OCI-LY7 (cell line): ENCODE measurements at regions not wholly inside any gene's neighbourhood (a gene's known extent, or its start where the extent isn't known, plus 50 kb on each side); places are given as distances from the start of the nearest gene placed in this dataset.

Experiments used
- BruUV-seq: library from RNA; stranded (reverse); fragments of 400-500 nt; replicated peaks from 2 replicates; lab custom pipeline; 2021; lab: Mats Ljungman, UMichigan
- CTCF ChIA-PET: fragments of 300-600 bp; sonication (Branson Sonifier 250); formaldehyde crosslinking; loops from one replicate; lab custom pipeline; 2022; ENCODE audit warnings: antibody characterized with exemption; ENCODE audit not compliant: unreplicated experiment; lab: Charles Lee
- POLR2A ChIA-PET: fragments of 300-600 bp; sonication (Branson Sonifier 250); formaldehyde crosslinking; loops from one replicate; lab custom pipeline; 2022; ENCODE audit warnings: antibody characterized with exemption; lab: Charles Lee
- DNase-seq: peaks from one replicate; pipeline ENCODE4 v3.0.0-alpha.2; 2015; ENCODE audit warnings: low spot score
- H2AFZ ChIP-seq: fragments of 200-600 bp; sonication (generic), shearing (Covaris generic); 2 replicates; pipeline ENCODE4 v1.6.1; 2014; ENCODE audit warnings: mild to moderate bottlenecking, antibody characterized with exemption, low read length, moderate library complexity
- H3K27ac ChIP-seq: fragments of 200-600 bp; sonication (generic); 2 replicates; pipeline ENCODE4 v1.5.1; 2014; ENCODE audit warnings: mixed run types, low read depth, mild to moderate bottlenecking, moderate library complexity, low read length, inconsistent platforms; ENCODE audit not compliant: poor library complexity, severe bottlenecking
- H3K36me3 ChIP-seq: fragments of 200-600 bp; sonication (generic); 2 replicates; pipeline ENCODE4 v1.6.1; 2014; ENCODE audit warnings: mild to moderate bottlenecking, antibody characterized with exemption, low read length, moderate library complexity, mixed read lengths; ENCODE audit not compliant: insufficient read depth
- H3K4me1 ChIP-seq: fragments of 200-600 bp; sonication (generic); 2 replicates; pipeline ENCODE4 v1.5.1; 2014; ENCODE audit warnings: mild to moderate bottlenecking, low read length; ENCODE audit not compliant: insufficient read depth, poor library complexity, severe bottlenecking
- H3K4me2 ChIP-seq: fragments of 200-600 bp; sonication (generic); 2 replicates; pipeline ENCODE4 v1.6.1; 2014; ENCODE audit warnings: mild to moderate bottlenecking, low read length
- H3K4me3 ChIP-seq: fragments of 200-600 bp; sonication (generic); 2 replicates; pipeline ENCODE4 v1.5.1; 2014; ENCODE audit warnings: mild to moderate bottlenecking, low read depth, low read length; ENCODE audit not compliant: poor library complexity, severe bottlenecking
- H3K79me2 ChIP-seq: fragments of 200-600 bp; sonication (generic); 2 replicates; pipeline ENCODE4 v1.6.1; 2016; ENCODE audit warnings: low read depth, mild to moderate bottlenecking, low read length, moderate library complexity, mixed read lengths; ENCODE audit not compliant: insufficient read depth
- H3K9me2 ChIP-seq: fragments of 200-600 bp; sonication (generic); 2 replicates; pipeline ENCODE4 v1.6.1; 2016; ENCODE audit warnings: mild to moderate bottlenecking, low read length, mixed read lengths; ENCODE audit not compliant: insufficient read depth
- H3K9me3 ChIP-seq: fragments of 200-600 bp; sonication (generic); 2 replicates; pipeline ENCODE4 v1.6.1; 2014; ENCODE audit warnings: mild to moderate bottlenecking, mixed run types, low read length, mixed read lengths
- H4K20me1 ChIP-seq: fragments of 200-600 bp; sonication (generic); 2 replicates; pipeline ENCODE4 v1.6.1; 2014; ENCODE audit warnings: mild to moderate bottlenecking, antibody characterized with exemption, low read length, moderate library complexity, mixed read lengths; ENCODE audit not compliant: insufficient read depth
- EZH2phosphoT487 ChIP-seq: fragments of 200-600 bp; sonication (generic); IDR thresholded peaks from 2 replicates; pipeline ENCODE4 v1.6.1; 2018; ENCODE audit warnings: low read depth, borderline replicate concordance, mild to moderate bottlenecking, mixed run types, antibody characterized with exemption, low read length, moderate library complexity, mixed read lengths
- intact Hi-C: fragments of 100-400 bp; cut with micrococcal nuclease; formaldehyde crosslinking; loops from one replicate; pipeline ENCODE4 v1.10.0; 2022; ENCODE audit not compliant: unreplicated experiment
- TF ChIP-seq, protein P1 (sequence below): fragments of 200-600 bp; sonication (generic); conservative IDR thresholded peaks from 2 replicates; pipeline ENCODE4 v1.5.1; 2014; ENCODE audit warnings: mild to moderate bottlenecking, antibody characterized with exemption, low read length, moderate library complexity, mixed read lengths

DNA sequence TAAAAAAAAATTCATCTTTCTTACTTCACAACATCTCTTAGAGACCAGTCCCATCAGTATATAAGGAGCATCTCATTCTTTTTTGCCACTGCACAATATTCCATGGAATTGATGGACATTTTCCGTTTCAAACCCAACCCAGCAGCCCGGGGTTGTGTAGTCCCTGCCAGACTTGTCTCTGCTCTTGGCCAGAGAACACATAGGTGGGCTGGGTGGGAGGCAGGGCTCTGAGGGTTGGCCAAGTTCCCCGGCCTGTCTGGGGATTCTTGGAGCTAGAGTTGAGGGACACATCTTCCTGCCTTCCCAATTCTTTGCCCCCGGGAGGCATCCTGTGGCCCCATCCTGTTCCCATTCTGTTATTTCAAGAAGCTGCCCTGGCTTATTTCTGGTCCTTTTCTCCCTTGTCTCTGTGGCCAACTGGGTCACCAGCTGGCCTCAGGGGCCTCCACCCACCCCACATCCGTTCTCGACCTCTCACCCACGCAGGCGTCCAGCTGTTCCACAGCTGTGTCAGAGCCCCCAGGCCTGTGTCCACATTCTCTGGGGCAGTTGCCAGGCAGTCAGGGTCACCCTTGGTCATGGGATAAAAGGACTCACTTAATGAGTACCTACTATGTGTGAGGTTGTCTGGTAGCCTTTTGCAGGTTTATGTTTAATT, 52.0 kb upstream of the CCDC63 start:
- Histone ChIP-seq H2AFZ (no peak overlapping the region), H3K36me3 (no peaks in the 10 kb centered on the region), H3K4me1 (peaks cover 3% of the 10 kb centered on the region), H3K4me3 (no peak overlapping the region), H3K79me2 (no peaks in the 10 kb centered on the region), H4K20me1 (no peaks in the 10 kb centered on the region), H3K9me3 (no peaks in the 10 kb centered on the region), H3K4me2 (no peak overlapping the region), H3K27ac (no peak overlapping the region), H3K9me2 (no peaks in the 10 kb centered on the region)
- ChIA-PET POLR2A (no interaction called here), CTCF (no interaction called here)
- TF ChIP-seq, protein P1, sequence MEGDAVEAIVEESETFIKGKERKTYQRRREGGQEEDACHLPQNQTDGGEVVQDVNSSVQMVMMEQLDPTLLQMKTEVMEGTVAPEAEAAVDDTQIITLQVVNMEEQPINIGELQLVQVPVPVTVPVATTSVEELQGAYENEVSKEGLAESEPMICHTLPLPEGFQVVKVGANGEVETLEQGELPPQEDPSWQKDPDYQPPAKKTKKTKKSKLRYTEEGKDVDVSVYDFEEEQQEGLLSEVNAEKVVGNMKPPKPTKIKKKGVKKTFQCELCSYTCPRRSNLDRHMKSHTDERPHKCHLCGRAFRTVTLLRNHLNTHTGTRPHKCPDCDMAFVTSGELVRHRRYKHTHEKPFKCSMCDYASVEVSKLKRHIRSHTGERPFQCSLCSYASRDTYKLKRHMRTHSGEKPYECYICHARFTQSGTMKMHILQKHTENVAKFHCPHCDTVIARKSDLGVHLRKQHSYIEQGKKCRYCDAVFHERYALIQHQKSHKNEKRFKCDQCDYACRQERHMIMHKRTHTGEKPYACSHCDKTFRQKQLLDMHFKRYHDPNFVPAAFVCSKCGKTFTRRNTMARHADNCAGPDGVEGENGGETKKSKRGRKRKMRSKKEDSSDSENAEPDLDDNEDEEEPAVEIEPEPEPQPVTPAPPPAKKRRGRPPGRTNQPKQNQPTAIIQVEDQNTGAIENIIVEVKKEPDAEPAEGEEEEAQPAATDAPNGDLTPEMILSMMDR, result no peak
- no peak for TF ChIP-seq EZH2phosphoT487
- BruUV-seq, result no TSS peak
- DNase-seq, result no peak
- intact Hi-C loops, result no loop called here

DNA sequence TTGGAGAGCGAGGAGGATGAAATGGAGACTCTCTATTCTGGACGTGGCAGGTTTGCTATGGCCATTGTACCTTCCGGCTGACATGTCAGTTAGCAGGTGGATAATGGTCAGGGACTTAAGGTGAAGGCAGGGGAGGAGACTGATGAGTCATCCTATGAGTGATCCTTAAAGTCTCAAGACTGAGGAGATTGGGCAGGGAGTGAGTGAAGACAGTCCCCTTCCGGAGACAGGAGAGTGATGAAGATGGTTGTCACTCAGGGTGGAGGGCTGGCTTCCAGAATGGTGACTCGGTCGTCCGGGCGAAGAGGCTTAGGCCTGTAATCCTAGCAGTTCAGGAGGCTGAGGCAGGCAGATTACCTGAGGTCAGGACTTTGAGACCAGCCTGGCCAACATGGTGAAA, 49.8 kb upstream of the CCDC63 start:
- Histone ChIP-seq H2AFZ (no peak overlapping the region), H4K20me1 (no peaks in the 10 kb centered on the region), H3K4me3 (no peak overlapping the region), H3K36me3 (no peaks in the 10 kb centered on the region), H3K27ac (no peak overlapping the region), H3K9me3 (no peaks in the 10 kb centered on the region), H3K79me2 (no peaks in the 10 kb centered on the region), H3K4me1 (no peaks in the 10 kb centered on the region), H3K9me2 (no peaks in the 10 kb centered on the region), H3K4me2 (no peak overlapping the region)
- no peak for DNase-seq
- ChIA-PET CTCF (no interaction called here), POLR2A (interaction anchor here (1.5 kb wide), 1 partner anchor 21 kb away, joined by 3 read pairs; no protein-coding TSS in a partner anchor)
- no peak for TF ChIP-seq EZH2phosphoT487
- TF ChIP-seq, protein P1, result no peak
- intact Hi-C loops, result no loop called here
- no TSS peak for BruUV-seq
